ENCODE measurements at regions not wholly inside any gene's neighbourhood (a gene's known extent, or its start where the extent isn't known, plus 50 kb on each side); places are given as distances from the start of the nearest gene placed in this dataset.
A peak's percentile ranks its signal among the peaks of the same experiment; 100 is the strongest.
"Not testable (repeated sequence)": the region's sequence is repeated elsewhere in the genome, so short reads cannot be mapped to it uniquely, and the experiment has no call there.

GRCh38 chr12:69046920-69047319, 113.9 kb upstream of the CPM start:
- H3K23ac ChIP-seq (ENCODE audit: low read depth, low read length, poor library complexity) = no peak overlapping the region
- H3K9me3 ChIP-seq (replicated peaks in 1 of 2; ENCODE audit: control insufficient read depth in 2 of 2, insufficient read depth in 1 of 2, low read depth in 1 of 2, low read length in 2 of 2) = peaks cover 0 to 2% of the 10 kb centered on the region in 2 donors
- H3K4ac ChIP-seq (ENCODE audit: low read length) = no peak overlapping the region
- H3K79me1 ChIP-seq (ENCODE audit: low read depth, low read length) = no peaks in the 10 kb centered on the region
- no peaks in the 10 kb centered on the region for H3K4me1 ChIP-seq (ENCODE audit: control insufficient read depth in 2 of 2, insufficient read depth in 1 of 2, low read depth in 1 of 2, low read length in 2 of 2)
- no peaks in the 10 kb centered on the region for H3K27me3 ChIP-seq (ENCODE audit: control insufficient read depth in 3 of 3, insufficient read depth in 3 of 3, low read depth in 1 of 3, low read length in 3 of 3)
- H4K91ac ChIP-seq (ENCODE audit: low read depth, low read length, poor library complexity) = no peak overlapping the region
- no peak overlapping the region for H2AK5ac ChIP-seq (ENCODE audit: low read depth, low read length)
- no peak overlapping the region for H4K8ac ChIP-seq (ENCODE audit: low read depth, low read length)
- WGBS, 2 donors (ENCODE audit: extremely low coverage in 2 of 2, insufficient read length in 2 of 2, insufficient replicate concordance in 1 of 2) = no CpG with 5 or more reads among the region's 3 CpGs
- no peak overlapping the region for H2BK120ac ChIP-seq (ENCODE audit: low read depth, low read length)
- H3K27ac ChIP-seq (replicated peaks; ENCODE audit: low read length) = no peak overlapping the region
- no peak overlapping the region for H3K4me3 ChIP-seq (ENCODE audit: low read length in 2 of 2)
- H2BK15ac ChIP-seq (ENCODE audit: low read length) = no peak overlapping the region
- H3K4me2 ChIP-seq (ENCODE audit: insufficient read depth, low read length, poor library complexity, severe bottlenecking) = no peak overlapping the region
- H2BK5ac ChIP-seq (ENCODE audit: low read length) = no peak overlapping the region
- no peak overlapping the region for H2AFZ ChIP-seq (ENCODE audit: low read length)
- no peak overlapping the region for H3K14ac ChIP-seq (ENCODE audit: low read length)
- no peak for DNase-seq (ENCODE audit: low spot score)
- H3K36me3 ChIP-seq (replicated peaks in 1 of 2; ENCODE audit: control insufficient read depth in 2 of 2, insufficient read depth in 2 of 2, low read length in 2 of 2) = no peaks in the 10 kb centered on the region
- no peak overlapping the region for H3K18ac ChIP-seq (ENCODE audit: low read length)
- no peak overlapping the region for H3K9ac ChIP-seq (ENCODE audit: low read depth, low read length, poor library complexity)
- no peak overlapping the region for H2BK12ac ChIP-seq (ENCODE audit: low read length)

GRCh38 chr12:69047990-69048389, 115.0 kb upstream of the CPM start:
- Histone ChIP-seq H3K14ac (ENCODE audit: low read length) (no peak overlapping the region), H3K9me3 (replicated peaks in 1 of 2; ENCODE audit: control insufficient read depth in 2 of 2, insufficient read depth in 1 of 2, low read depth in 1 of 2, low read length in 2 of 2) (peaks cover 0 to 2% of the 10 kb centered on the region in 2 donors), H3K4me3 (ENCODE audit: low read length in 2 of 2) (no peak overlapping the region), H4K8ac (ENCODE audit: low read depth, low read length) (no peak overlapping the region), H3K4me2 (ENCODE audit: insufficient read depth, low read length, poor library complexity, severe bottlenecking) (no peak overlapping the region), H4K91ac (ENCODE audit: low read depth, low read length, poor library complexity) (no peak overlapping the region), H3K4ac (ENCODE audit: low read length) (no peak overlapping the region), H3K27ac (replicated peaks; ENCODE audit: low read length) (no peak overlapping the region), H3K36me3 (replicated peaks in 1 of 2; ENCODE audit: control insufficient read depth in 2 of 2, insufficient read depth in 2 of 2, low read length in 2 of 2) (no peaks in the 10 kb centered on the region), H3K18ac (ENCODE audit: low read length) (no peak overlapping the region), H3K23ac (ENCODE audit: low read depth, low read length, poor library complexity) (no peak overlapping the region), H3K4me1 (ENCODE audit: control insufficient read depth in 2 of 2, insufficient read depth in 1 of 2, low read depth in 1 of 2, low read length in 2 of 2) (peaks cover 0 to 2% of the 10 kb centered on the region in 2 donors), H3K9ac (ENCODE audit: low read depth, low read length, poor library complexity) (no peak overlapping the region), H2BK5ac (ENCODE audit: low read length) (no peak overlapping the region), H3K27me3 (ENCODE audit: control insufficient read depth in 3 of 3, insufficient read depth in 3 of 3, low read depth in 1 of 3, low read length in 3 of 3) (no peaks in the 10 kb centered on the region), H3K79me1 (ENCODE audit: low read depth, low read length) (no peaks in the 10 kb centered on the region), H2AK5ac (ENCODE audit: low read depth, low read length) (no peak overlapping the region), H2BK15ac (ENCODE audit: low read length) (no peak overlapping the region), H2BK12ac (ENCODE audit: low read length) (no peak overlapping the region), H2AFZ (ENCODE audit: low read length) (no peak overlapping the region), H2BK120ac (ENCODE audit: low read depth, low read length) (no peak overlapping the region)
- WGBS, 2 donors (ENCODE audit: extremely low coverage in 2 of 2, insufficient read length in 2 of 2, insufficient replicate concordance in 1 of 2) = no CpG with 5 or more reads among the region's 4 CpGs
- DNase-seq (ENCODE audit: low spot score) = no peak

GRCh38 chr12:69049855-69050254, 116.9 kb upstream of the CPM start:
- not testable (repeated sequence) for H3K9ac ChIP-seq (ENCODE audit: low read depth, low read length, poor library complexity); H2BK15ac ChIP-seq (ENCODE audit: low read length); DNase-seq (ENCODE audit: low spot score); H3K79me1 ChIP-seq (ENCODE audit: low read depth, low read length); H2BK120ac ChIP-seq (ENCODE audit: low read depth, low read length); H4K91ac ChIP-seq (ENCODE audit: low read depth, low read length, poor library complexity); H4K8ac ChIP-seq (ENCODE audit: low read depth, low read length); H3K4ac ChIP-seq (ENCODE audit: low read length); H2BK5ac ChIP-seq (ENCODE audit: low read length); H3K36me3 ChIP-seq (replicated peaks in 1 of 2; ENCODE audit: control insufficient read depth in 2 of 2, insufficient read depth in 2 of 2, low read length in 2 of 2); H2BK12ac ChIP-seq (ENCODE audit: low read length); H3K4me1 ChIP-seq (ENCODE audit: control insufficient read depth in 2 of 2, insufficient read depth in 1 of 2, low read depth in 1 of 2, low read length in 2 of 2); H3K4me2 ChIP-seq (ENCODE audit: insufficient read depth, low read length, poor library complexity, severe bottlenecking); H2AFZ ChIP-seq (ENCODE audit: low read length); H2AK5ac ChIP-seq (ENCODE audit: low read depth, low read length); H3K18ac ChIP-seq (ENCODE audit: low read length); H3K27me3 ChIP-seq (ENCODE audit: control insufficient read depth in 3 of 3, insufficient read depth in 3 of 3, low read depth in 1 of 3, low read length in 3 of 3); H3K14ac ChIP-seq (ENCODE audit: low read length); H3K27ac ChIP-seq (replicated peaks; ENCODE audit: low read length); H3K4me3 ChIP-seq (ENCODE audit: low read length in 2 of 2); H3K23ac ChIP-seq (ENCODE audit: low read depth, low read length, poor library complexity); H3K9me3 ChIP-seq (replicated peaks in 1 of 2; ENCODE audit: control insufficient read depth in 2 of 2, insufficient read depth in 1 of 2, low read depth in 1 of 2, low read length in 2 of 2)
- no CpG with 5 or more reads among the region's 2 CpGs for WGBS, 2 donors (ENCODE audit: extremely low coverage in 2 of 2, insufficient read length in 2 of 2, insufficient replicate concordance in 1 of 2)

- Histone ChIP-seq H4K91ac (ENCODE audit: low read depth, low read length, poor library complexity) (no peak overlapping the region), H2BK120ac (ENCODE audit: low read depth, low read length) (no peak overlapping the region), H3K27me3 (ENCODE audit: control insufficient read depth in 3 of 3, insufficient read depth in 3 of 3, low read depth in 1 of 3, low read length in 3 of 3) (no peaks in the 10 kb centered on the region), H3K23ac (ENCODE audit: low read depth, low read length, poor library complexity) (no peak overlapping the region), H2BK5ac (ENCODE audit: low read length) (no peak overlapping the region), H3K79me1 (ENCODE audit: low read depth, low read length) (no peaks in the 10 kb centered on the region), H3K9ac (ENCODE audit: low read depth, low read length, poor library complexity) (no peak overlapping the region), H3K36me3 (replicated peaks in 1 of 2; ENCODE audit: control insufficient read depth in 2 of 2, insufficient read depth in 2 of 2, low read length in 2 of 2) (no peaks in the 10 kb centered on the region), H3K14ac (ENCODE audit: low read length) (no peak overlapping the region), H2BK15ac (ENCODE audit: low read length) (no peak overlapping the region), H4K8ac (ENCODE audit: low read depth, low read length) (no peak overlapping the region), H3K4me1 (ENCODE audit: control insufficient read depth in 2 of 2, insufficient read depth in 1 of 2, low read depth in 1 of 2, low read length in 2 of 2) (peaks cover 0 to 9% of the 10 kb centered on the region in 2 donors), H3K27ac (replicated peaks; ENCODE audit: low read length) (no peak overlapping the region), H2AFZ (ENCODE audit: low read length) (peak overlapping the region; percentile 5), H3K4ac (ENCODE audit: low read length) (no peak overlapping the region), H3K4me3 (ENCODE audit: low read length in 2 of 2) (no peak overlapping the region), H3K9me3 (replicated peaks in 1 of 2; ENCODE audit: control insufficient read depth in 2 of 2, insufficient read depth in 1 of 2, low read depth in 1 of 2, low read length in 2 of 2) (peaks cover 0 to 2% of the 10 kb centered on the region in 2 donors), H3K18ac (ENCODE audit: low read length) (no peak overlapping the region), H2BK12ac (ENCODE audit: low read length) (no peak overlapping the region), H3K4me2 (ENCODE audit: insufficient read depth, low read length, poor library complexity, severe bottlenecking) (no peak overlapping the region), H2AK5ac (ENCODE audit: low read depth, low read length) (no peak overlapping the region)
- no CpG with 5 or more reads among the region's 8 CpGs for WGBS, 2 donors (ENCODE audit: extremely low coverage in 2 of 2, insufficient read length in 2 of 2, insufficient replicate concordance in 1 of 2)
- no peak for DNase-seq (ENCODE audit: low spot score)
Measured at GRCh38 chr12:69052613-69053408, 119.8 kb upstream of the CPM start.
